K562 (cell line): ENCODE measurements at regions not wholly inside any gene's neighbourhood (a gene's known extent, or its start where the extent isn't known, plus 50 kb on each side); places are given as distances from the start of the nearest gene placed in this dataset.

Source experiments
- ATAC-seq: fragments of 200-7000 bp; cut with Tn5 transposase; 3 replicates; pipeline ENCODE4 v1.9.1; 2020; ENCODE audit warnings: moderate library complexity
- BruUV-seq: library from RNA; stranded (reverse); fragments of 400-500 nt; replicated peaks from 2 replicates; lab custom pipeline; 2021; lab: Mats Ljungman, UMichigan
- CTCF ChIA-PET: fragments of 300-600 bp; formaldehyde crosslinking; extraction: SDS; loops from one replicate; lab custom pipeline; 2021; ENCODE audit warnings: low intra/inter-chr PET ratio; lab: Yijun Ruan, JAX
- POLR2A ChIA-PET: fragments of 300-600, 350-650 bp; sonication (Branson Sonifier 250); formaldehyde crosslinking; extraction: SDS; loops from one replicate; lab custom pipeline; 2021; ENCODE audit warnings: antibody characterized with exemption, inconsistent platforms; lab: Yijun Ruan, JAX
- DNase-seq, 4 experiments: peaks; one replicate each; pipeline versions ENCODE4 v3.0.0 to v3.0.0-alpha.2; 2011 to 2018; ENCODE audit warnings: low spot score in 3 of 4, mixed read lengths in 3 of 4; ENCODE audit errors: extremely low read depth in 1 of 4
- FAIRE-seq: peaks from 2 replicates; lab custom pipeline; 2011; peaks lifted over from hg19 to GRCh38; lab: Jason Lieb, UNC
- H2AFZ ChIP-seq: 2 replicates; pipeline ENCODE4 v1.6.0; 2011; ENCODE audit warnings: low read depth, low read length, control low read depth, inconsistent platforms
- H3K27ac ChIP-seq: fragments of 200-600 bp; 3 replicates; pipeline ENCODE4 v1.8.0; 2011; ENCODE audit warnings: low read depth, mild to moderate bottlenecking, control low read depth, inconsistent platforms, low read length, moderate library complexity, mixed read lengths; ENCODE audit errors: extremely low read depth
- H3K27me3 ChIP-seq, 2 experiments: fragments of 300-600 bp in 1 of 2; 2 replicates in 1 of 2; 3 replicates in 1 of 2; pipeline versions ENCODE4 v1.6.0 to v1.8.0; 2011; ENCODE audit warnings: inconsistent platforms in 2 of 2, low read length in 2 of 2, mild to moderate bottlenecking in 1 of 2, mixed read lengths in 1 of 2, moderate library complexity in 1 of 2; ENCODE audit not compliant: control insufficient read depth in 2 of 2, insufficient read depth in 2 of 2
- H3K36me3 ChIP-seq: fragments of 300-600 bp; 3 replicates; pipeline ENCODE4 v1.8.0; 2011; ENCODE audit warnings: mild to moderate bottlenecking, low read length, inconsistent platforms; ENCODE audit not compliant: control insufficient read depth, insufficient read depth
- H3K4me1 ChIP-seq, 2 experiments: fragments of 200-600 bp in 1 of 2; replicated peaks in 1 of 2; 2 replicates in 1 of 2; 3 replicates in 1 of 2; pipeline versions ENCODE4 v1.5.1 to v1.8.0; 2011; ENCODE audit warnings: inconsistent platforms in 2 of 2, low read length in 2 of 2, mild to moderate bottlenecking in 1 of 2, mixed read lengths in 1 of 2, moderate library complexity in 1 of 2; ENCODE audit not compliant: control insufficient read depth in 2 of 2, insufficient read depth in 2 of 2
- H3K4me2 ChIP-seq: 2 replicates; pipeline ENCODE4 v1.6.1; 2011; ENCODE audit warnings: low read length, control low read depth, inconsistent platforms, mixed read lengths; ENCODE audit not compliant: insufficient read depth
- H3K4me3 ChIP-seq: fragments of 200-600 bp; sonication (generic), shearing (Covaris generic); 2 replicates; pipeline ENCODE4 v1.5.1; 2016; ENCODE audit warnings: control low read depth, inconsistent platforms
- H3K79me2 ChIP-seq: fragments of 200-600 bp; 3 replicates; pipeline ENCODE4 v1.8.0; 2011; ENCODE audit warnings: low read length, inconsistent platforms; ENCODE audit not compliant: control insufficient read depth, insufficient read depth
- H3K9ac ChIP-seq, 2 experiments: 2 replicates each; pipeline versions ENCODE4 v1.6.0 to v1.6.1; 2011; ENCODE audit warnings: low read depth in 2 of 2, low read length in 2 of 2, control low read depth in 1 of 2, inconsistent platforms in 1 of 2, mild to moderate bottlenecking in 1 of 2, mixed read lengths in 1 of 2; ENCODE audit not compliant: insufficient read depth in 1 of 2
- H3K9me1 ChIP-seq: one replicate; pipeline ENCODE4 v1.6.0; 2011; ENCODE audit warnings: inconsistent platforms, mild to moderate bottlenecking, low read length, moderate library complexity; ENCODE audit not compliant: control insufficient read depth, insufficient read depth
- H3K9me3 ChIP-seq: replicated peaks from 2 replicates; pipeline ENCODE4 v1.5.1; 2011; ENCODE audit warnings: low read depth, low read length, inconsistent platforms; ENCODE audit not compliant: control insufficient read depth, insufficient read depth
- H4K20me1 ChIP-seq: replicated peaks from 2 replicates; pipeline ENCODE4 v1.6.1; 2011; ENCODE audit warnings: low read length, inconsistent platforms, mixed read lengths; ENCODE audit not compliant: control insufficient read depth, insufficient read depth
- ATF7 ChIP-seq: fragments of 450-650 bp; IDR thresholded peaks from 2 replicates; pipeline ENCODE4 v1.7.1; 2014; ENCODE audit warnings: mild to moderate bottlenecking, moderate library complexity
- KDM1A ChIP-seq, 2 experiments: fragments of 450-650 bp; IDR thresholded peaks; 2 replicates each; pipeline ENCODE4 v1.6.1; 2016; ENCODE audit warnings: mild to moderate bottlenecking in 2 of 2
- MYBL2 ChIP-seq, 2 experiments: fragments of 450-650 bp in 1 of 2; sonication (generic) in 1 of 2; formaldehyde crosslinking in 1 of 2; IDR thresholded peaks; 2 replicates each; pipeline versions ENCODE4 v1.6.1 to v1.8.1; 2017 to 2022; ENCODE audit warnings: borderline replicate concordance in 1 of 2, inconsistent platforms in 1 of 2, low read depth in 1 of 2, mild to moderate bottlenecking in 1 of 2, missing genetic modification reagents in 1 of 2, moderate library complexity in 1 of 2
- SRSF3 ChIP-seq: fragments of 200-400 bp; formaldehyde crosslinking; IDR thresholded peaks from 2 replicates; pipeline ENCODE4 v1.6.1; 2016; ENCODE audit warnings: mild to moderate bottlenecking, low read length, moderate library complexity; ENCODE audit not compliant: insufficient read depth
- U2AF1 ChIP-seq: fragments of 200-400 bp; formaldehyde crosslinking; optimal IDR thresholded peaks from 2 replicates; pipeline ENCODE3; 2017; ENCODE audit warnings: mild to moderate bottlenecking, low read depth, low read length, moderate library complexity
- WGBS: fragments of 100-300 bp; shearing (Covaris generic); methylation state at CpG from one replicate; pipeline ENCODE4 v1.1.6; 2016; ENCODE audit warnings: low coverage, mixed read lengths; ENCODE audit not compliant: insufficient coverage; ENCODE audit errors: missing lambda C conversion rate; 5-methylcytosine and 5-hydroxymethylcytosine counted together
- in situ Hi-C: fragments of 300-500 bp; cut with MboI; formaldehyde crosslinking; loops from 4 replicates; pipeline ENCODE4 v1.15.0; 2018; ENCODE audit warnings: inconsistent platforms, mixed read lengths
- intact Hi-C: fragments of 100-400 bp; cut with micrococcal nuclease; formaldehyde crosslinking; loops from 2 replicates; pipeline ENCODE4 v1.14.2; 2022
- TF ChIP-seq, protein P1 (sequence below): fragments of 450-650 bp; IDR thresholded peaks from 2 replicates; pipeline ENCODE4 v1.6.1; 2018; ENCODE audit warnings: mild to moderate bottlenecking, low read depth; ENCODE audit not compliant: partially characterized antibody
- TF ChIP-seq, protein P2 (sequence below): fragments of 250-450 bp; sonication (Bioruptor Pico); IDR thresholded peaks from 2 replicates; pipeline ENCODE4 v1.5.0; 2022; ENCODE audit warnings: mild to moderate bottlenecking
- TF ChIP-seq, protein P3 (sequence below): fragments of 250-450 bp; sonication (Bioruptor Pico); IDR thresholded peaks from 2 replicates; pipeline ENCODE4 v1.5.0; 2020; ENCODE audit warnings: mild to moderate bottlenecking

DNA sequence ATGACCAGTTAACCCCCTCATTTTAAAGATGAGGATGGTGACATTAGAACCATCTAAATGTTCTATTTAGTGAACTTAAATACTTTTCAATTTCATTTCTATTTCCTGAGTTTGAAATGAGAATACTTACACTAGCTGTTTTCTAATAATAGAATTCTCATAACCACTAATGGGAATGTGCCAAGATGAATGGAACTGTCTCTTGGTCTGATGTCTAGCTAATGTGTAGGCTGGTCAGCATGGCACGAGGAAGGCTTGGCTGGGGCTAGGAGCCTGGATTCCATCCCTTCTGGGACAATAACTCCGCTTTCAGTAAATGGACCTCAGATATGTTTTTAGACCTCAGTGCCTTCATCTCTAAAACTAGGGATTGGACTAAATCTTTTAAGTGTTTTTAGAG, 185.8 kb upstream of the NRP1 start (continued):
- TF ChIP-seq ATF7, result no peak
- TF ChIP-seq, protein P1, sequence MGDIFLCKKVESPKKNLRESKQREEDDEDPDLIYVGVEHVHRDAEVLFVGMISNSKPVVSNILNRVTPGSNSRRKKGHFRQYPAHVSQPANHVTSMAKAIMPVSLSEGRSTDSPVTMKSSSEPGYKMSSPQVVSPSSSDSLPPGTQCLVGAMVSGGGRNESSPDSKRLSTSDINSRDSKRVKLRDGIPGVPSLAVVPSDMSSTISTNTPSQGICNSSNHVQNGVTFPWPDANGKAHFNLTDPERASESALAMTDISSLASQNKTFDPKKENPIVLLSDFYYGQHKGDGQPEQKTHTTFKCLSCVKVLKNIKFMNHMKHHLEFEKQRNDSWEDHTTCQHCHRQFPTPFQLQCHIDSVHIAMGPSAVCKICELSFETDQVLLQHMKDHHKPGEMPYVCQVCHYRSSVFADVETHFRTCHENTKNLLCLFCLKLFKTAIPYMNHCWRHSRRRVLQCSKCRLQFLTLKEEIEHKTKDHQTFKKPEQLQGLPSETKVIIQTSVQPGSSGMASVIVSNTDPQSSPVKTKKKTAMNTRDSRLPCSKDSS, result no peak
- no peak for TF ChIP-seq KDM1A (IDR thresholded peaks at IDR 0.05)

DNA sequence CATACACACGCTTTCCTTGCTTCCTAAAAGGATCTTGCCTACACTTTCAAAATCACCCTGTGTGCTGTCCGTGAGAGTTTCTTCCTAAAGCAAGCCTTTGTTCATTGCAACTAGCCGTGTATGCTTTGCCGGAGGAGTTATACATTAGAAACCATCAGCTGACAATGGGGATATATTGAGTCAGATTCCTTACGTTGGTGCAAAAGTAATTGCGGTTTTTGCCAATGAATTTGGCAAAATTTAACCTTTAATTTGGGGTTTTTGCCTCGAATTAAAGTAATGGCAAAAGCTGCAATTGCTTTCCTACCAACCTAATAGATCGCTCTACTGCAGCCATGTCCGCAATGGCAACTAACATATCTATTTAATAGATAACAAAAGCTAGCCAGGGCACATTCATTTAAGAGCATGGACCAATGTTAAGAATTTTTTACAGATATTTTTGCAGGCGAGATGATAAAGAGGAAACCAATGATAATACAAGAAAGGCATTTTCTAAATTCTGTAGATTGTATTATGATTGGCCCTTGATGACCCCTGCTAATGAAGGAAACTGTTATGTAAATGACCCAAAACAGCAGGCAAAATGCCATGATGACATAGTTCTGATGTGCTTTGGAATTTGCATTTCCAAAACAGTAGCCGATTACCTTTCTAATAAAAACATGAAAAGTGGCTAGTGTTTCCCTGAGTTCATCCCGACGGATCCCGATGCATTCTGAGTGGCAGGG, 184.8 kb upstream of the NRP1 start:
- in situ Hi-C loops, result no loop called here
- Histone ChIP-seq H2AFZ (no peak overlapping the region), H4K20me1 (no peaks in the 10 kb centered on the region), H3K27ac (no peak overlapping the region), H3K4me2 (no peak overlapping the region), H3K27me3 (no peaks in the 10 kb centered on the region), H3K79me2 (no peaks in the 10 kb centered on the region), H3K4me3 (no peak overlapping the region), H3K9ac (no peak overlapping the region), H3K9me1 (no peaks in the 10 kb centered on the region), H3K9me3 (no peaks in the 10 kb centered on the region), H3K4me1 (no peaks in the 10 kb centered on the region; a peak in 1 of 5 replicates), H3K36me3 (no peaks in the 10 kb centered on the region)
- BruUV-seq, result no TSS peak
- no peak for FAIRE-seq
- DNase-seq, result no peak
- CTCF ChIA-PET, result no interaction called here
- POLR2A ChIA-PET, result no interaction called here
- WGBS, result 0% methylated on average over 13 of the region's 14 CpGs
- intact Hi-C loops, result no loop called here
- ATAC-seq, result no peak
- no peak for TF ChIP-seq U2AF1
- TF ChIP-seq MYBL2 (IDR thresholded peaks at IDR 0.05; ENCODE audit: low read depth), result no peak
- TF ChIP-seq MYBL2 (CRISPR knock-in tag; IDR thresholded peaks at IDR 0.05; ENCODE audit: borderline replicate concordance), result no peak
- TF ChIP-seq SRSF3, result no peak
- TF ChIP-seq, protein P2, sequence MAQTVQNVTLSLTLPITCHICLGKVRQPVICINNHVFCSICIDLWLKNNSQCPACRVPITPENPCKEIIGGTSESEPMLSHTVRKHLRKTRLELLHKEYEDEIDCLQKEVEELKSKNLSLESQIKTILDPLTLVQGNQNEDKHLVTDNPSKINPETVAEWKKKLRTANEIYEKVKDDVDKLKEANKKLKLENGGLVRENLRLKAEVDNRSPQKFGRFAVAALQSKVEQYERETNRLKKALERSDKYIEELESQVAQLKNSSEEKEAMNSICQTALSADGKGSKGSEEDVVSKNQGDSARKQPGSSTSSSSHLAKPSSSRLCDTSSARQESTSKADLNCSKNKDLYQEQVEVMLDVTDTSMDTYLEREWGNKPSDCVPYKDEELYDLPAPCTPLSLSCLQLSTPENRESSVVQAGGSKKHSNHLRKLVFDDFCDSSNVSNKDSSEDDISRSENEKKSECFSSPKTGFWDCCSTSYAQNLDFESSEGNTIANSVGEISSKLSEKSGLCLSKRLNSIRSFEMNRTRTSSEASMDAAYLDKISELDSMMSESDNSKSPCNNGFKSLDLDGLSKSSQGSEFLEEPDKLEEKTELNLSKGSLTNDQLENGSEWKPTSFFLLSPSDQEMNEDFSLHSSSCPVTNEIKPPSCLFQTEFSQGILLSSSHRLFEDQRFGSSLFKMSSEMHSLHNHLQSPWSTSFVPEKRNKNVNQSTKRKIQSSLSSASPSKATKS (CRISPR knock-in tag), result no peak
- TF ChIP-seq, protein P3, sequence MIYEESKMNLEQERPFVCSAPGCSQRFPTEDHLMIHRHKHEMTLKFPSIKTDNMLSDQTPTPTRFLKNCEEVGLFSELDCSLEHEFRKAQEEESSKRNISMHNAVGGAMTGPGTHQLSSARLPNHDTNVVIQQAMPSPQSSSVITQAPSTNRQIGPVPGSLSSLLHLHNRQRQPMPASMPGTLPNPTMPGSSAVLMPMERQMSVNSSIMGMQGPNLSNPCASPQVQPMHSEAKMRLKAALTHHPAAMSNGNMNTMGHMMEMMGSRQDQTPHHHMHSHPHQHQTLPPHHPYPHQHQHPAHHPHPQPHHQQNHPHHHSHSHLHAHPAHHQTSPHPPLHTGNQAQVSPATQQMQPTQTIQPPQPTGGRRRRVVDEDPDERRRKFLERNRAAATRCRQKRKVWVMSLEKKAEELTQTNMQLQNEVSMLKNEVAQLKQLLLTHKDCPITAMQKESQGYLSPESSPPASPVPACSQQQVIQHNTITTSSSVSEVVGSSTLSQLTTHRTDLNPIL (CRISPR knock-in tag), result no peak
